ENCODE measurements at regions not wholly inside any gene's neighbourhood (a gene's known extent, or its start where the extent isn't known, plus 50 kb on each side); places are given as distances from the start of the nearest gene placed in this dataset.

- Histone ChIP-seq H4K20me1 (replicated peaks; ENCODE audit: control insufficient read depth, extremely low read depth, insufficient read depth, low read length) (no peaks in the 10 kb centered on the region), H3K4me1 (ENCODE audit: control insufficient read depth, extremely low read depth, insufficient read depth, low read length) (no peaks in the 10 kb centered on the region), H3K9me3 (replicated peaks; ENCODE audit: control insufficient read depth, insufficient read depth, low read length) (peaks cover 5% of the 10 kb centered on the region), H2AFZ (ENCODE audit: low read depth, low read length) (no peak overlapping the region), H3K9me1 (replicated peaks; ENCODE audit: control insufficient read depth, extremely low read depth, insufficient read depth, low read length) (no peaks in the 10 kb centered on the region), H3K9ac (replicated peaks; ENCODE audit: extremely low read depth, insufficient read depth, low read length) (no peak overlapping the region), H3K4me2 (ENCODE audit: insufficient read depth, low read length) (no peak overlapping the region), H3K27me3 (ENCODE audit: control insufficient read depth in 2 of 2, insufficient read depth in 2 of 2, low read length in 2 of 2) (no peaks in the 10 kb centered on the region), H3K79me2 (ENCODE audit: control insufficient read depth, insufficient read depth, low read length) (no peaks in the 10 kb centered on the region), H3K36me3 (ENCODE audit: control insufficient read depth in 2 of 2, extremely low read depth in 1 of 2, insufficient read depth in 2 of 2, low read length in 2 of 2) (no peaks in the 10 kb centered on the region), H3K27ac (ENCODE audit: insufficient read depth, low read depth, low read length) (no peak overlapping the region), H3K4me3 (replicated peaks in 1 of 3; ENCODE audit: insufficient read depth in 1 of 3, low read depth in 1 of 3, low read length in 3 of 3) (no peak overlapping the region)
- TF ChIP-seq POLR2AphosphoS5 (IDR thresholded peaks at IDR 0.05; ENCODE audit: insufficient read depth, low read depth, low read length) (no peak), FOS (IDR thresholded peaks at IDR 0.05; ENCODE audit: borderline replicate concordance, insufficient read depth, low read length) (no peak), CTCF (IDR thresholded peaks at IDR 0.05; ENCODE audit: extremely low read depth in 1 of 2, insufficient read depth in 1 of 2, low read depth in 1 of 2, low read length in 2 of 2) (no peak), GATA2 (IDR thresholded peaks at IDR 0.05; ENCODE audit: insufficient read depth, insufficient read length, low read depth, low read length) (no peak), MAX (IDR thresholded peaks at IDR 0.05; ENCODE audit: insufficient read depth, insufficient read length) (no peak), POLR2A (IDR thresholded peaks at IDR 0.05; ENCODE audit: low read depth, low read length) (no peak), MYC (IDR thresholded peaks at IDR 0.05; ENCODE audit: low read depth, low read length) (no peak), EZH2 (IDR thresholded peaks at IDR 0.05; ENCODE audit: borderline replicate concordance, low read depth, low read length, severe bottlenecking) (no peak)
- FAIRE-seq (no peak), DNase-seq (ENCODE audit: low read depth, low spot score) (no peak)
- no TSS peak for BruUV-seq (replicated peaks)
- POLR2A ChIA-PET, result no interaction called here
- CTCF ChIA-PET, result no interaction called here
- intact Hi-C loops (cut with micrococcal nuclease) (no loop called here), dilution Hi-C loops (cut with MboI; ENCODE audit: extremely low pct_ligation_motif_present, low sequenced_read_pairs) (no loop called here)
Measured at GRCh38 chr4:45102716-45103115, 376.4 kb upstream of the GNPDA2 start.

Data from endothelial cell of umbilical vein (primary cell).